BJ (cell line): ENCODE measurements at regions not wholly inside any gene's neighbourhood (a gene's known extent, or its start where the extent isn't known, plus 50 kb on each side); places are given as distances from the start of the nearest gene placed in this dataset.

ENCODE experiments used
- CTCF ChIA-PET: fragments of 350-600 bp; formaldehyde crosslinking; extraction: SDS; loops from one replicate; lab custom pipeline; 2021; ENCODE audit warnings: antibody characterized with exemption, inconsistent platforms; lab: Yijun Ruan, JAX
- POLR2A ChIA-PET: fragments of 300-600 bp; sonication (Branson Sonifier 250); formaldehyde crosslinking; extraction: SDS; loops from one replicate; lab custom pipeline; 2021; ENCODE audit warnings: antibody characterized with exemption; lab: Charles Lee
- DNase-seq: peaks from one replicate; pipeline ENCODE4 v3.0.0-alpha.2; 2011; ENCODE audit warnings: low read depth
- H3K27me3 ChIP-seq: 2 replicates; pipeline ENCODE4 v1.6.0; 2011; ENCODE audit warnings: low read length; ENCODE audit not compliant: control insufficient read depth, insufficient read depth
- H3K36me3 ChIP-seq: 2 replicates; pipeline ENCODE4 v1.5.1; 2011; ENCODE audit warnings: low read length; ENCODE audit not compliant: control insufficient read depth, insufficient read depth
- H3K4me3 ChIP-seq: 2 replicates; pipeline ENCODE4 v1.5.1; 2011; ENCODE audit warnings: low read depth, mild to moderate bottlenecking, control low read depth, low read length
- TF ChIP-seq, protein P1 (sequence below): IDR thresholded peaks from 2 replicates; pipeline ENCODE4 v1.5.1; 2011; ENCODE audit warnings: low read depth, mild to moderate bottlenecking, control low read depth, inconsistent platforms, low read length, moderate library complexity; ENCODE audit not compliant: insufficient read depth

DNA sequence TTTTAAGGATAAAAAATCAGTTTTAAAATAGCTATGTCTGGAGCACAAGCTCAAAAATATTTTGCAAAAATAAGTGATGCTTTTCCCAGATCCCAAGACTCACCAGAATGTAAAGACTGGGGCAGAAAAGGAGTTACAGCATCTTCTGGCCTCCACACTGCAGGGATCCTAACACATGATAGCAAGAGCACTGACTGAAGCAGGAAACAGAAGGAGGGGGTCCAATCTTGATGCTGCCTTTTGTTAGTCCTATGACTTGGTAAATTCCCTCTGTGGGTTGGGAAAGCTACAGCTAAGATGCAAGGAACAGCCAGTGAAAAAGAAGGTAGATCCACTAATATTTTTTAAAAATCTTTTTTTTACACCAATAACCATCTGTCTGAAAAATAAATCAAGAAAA lies 54.2 kb upstream of the TNR start:
- TF ChIP-seq, protein P1, sequence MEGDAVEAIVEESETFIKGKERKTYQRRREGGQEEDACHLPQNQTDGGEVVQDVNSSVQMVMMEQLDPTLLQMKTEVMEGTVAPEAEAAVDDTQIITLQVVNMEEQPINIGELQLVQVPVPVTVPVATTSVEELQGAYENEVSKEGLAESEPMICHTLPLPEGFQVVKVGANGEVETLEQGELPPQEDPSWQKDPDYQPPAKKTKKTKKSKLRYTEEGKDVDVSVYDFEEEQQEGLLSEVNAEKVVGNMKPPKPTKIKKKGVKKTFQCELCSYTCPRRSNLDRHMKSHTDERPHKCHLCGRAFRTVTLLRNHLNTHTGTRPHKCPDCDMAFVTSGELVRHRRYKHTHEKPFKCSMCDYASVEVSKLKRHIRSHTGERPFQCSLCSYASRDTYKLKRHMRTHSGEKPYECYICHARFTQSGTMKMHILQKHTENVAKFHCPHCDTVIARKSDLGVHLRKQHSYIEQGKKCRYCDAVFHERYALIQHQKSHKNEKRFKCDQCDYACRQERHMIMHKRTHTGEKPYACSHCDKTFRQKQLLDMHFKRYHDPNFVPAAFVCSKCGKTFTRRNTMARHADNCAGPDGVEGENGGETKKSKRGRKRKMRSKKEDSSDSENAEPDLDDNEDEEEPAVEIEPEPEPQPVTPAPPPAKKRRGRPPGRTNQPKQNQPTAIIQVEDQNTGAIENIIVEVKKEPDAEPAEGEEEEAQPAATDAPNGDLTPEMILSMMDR = no peak
- Histone ChIP-seq H3K4me3 (no peak overlapping the region), H3K27me3 (no peaks in the 10 kb centered on the region), H3K36me3 (no peaks in the 10 kb centered on the region)
- ChIA-PET POLR2A (no interaction called here), CTCF (interaction anchor here (0.6 to 1.9 kb wide), 2 partner anchors 10 to 73 kb away, joined by 3 to 4 read pairs; no protein-coding TSS in a partner anchor)
- no peak for DNase-seq

DNA sequence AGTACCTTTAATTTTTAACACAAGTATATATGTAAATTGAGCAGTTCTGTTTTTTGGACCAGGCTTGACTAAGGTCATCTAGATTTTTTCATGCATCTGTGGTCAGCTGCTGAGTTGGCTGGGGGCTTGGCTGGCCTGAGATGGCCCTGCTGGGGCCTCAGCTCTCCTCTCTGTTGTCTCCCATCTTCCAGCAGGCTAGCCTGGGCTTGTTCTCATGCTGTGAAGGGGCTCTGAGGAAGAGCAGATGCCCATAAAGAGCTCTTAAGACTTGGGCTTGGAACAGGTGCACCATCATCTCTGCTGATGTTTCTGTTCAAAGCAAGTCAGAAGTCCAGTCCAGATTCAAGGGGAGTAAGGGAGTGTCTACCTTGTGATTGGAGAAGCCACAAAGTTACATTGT lies 51.2 kb upstream of the TNR start:
- ChIA-PET CTCF (no interaction called here), POLR2A (no interaction called here)
- no peak for DNase-seq
- TF ChIP-seq, protein P1 = no peak
- no peaks in the 10 kb centered on the region for H3K36me3 ChIP-seq
- no peaks in the 10 kb centered on the region for H3K27me3 ChIP-seq
- H3K4me3 ChIP-seq = no peak overlapping the region

DNA sequence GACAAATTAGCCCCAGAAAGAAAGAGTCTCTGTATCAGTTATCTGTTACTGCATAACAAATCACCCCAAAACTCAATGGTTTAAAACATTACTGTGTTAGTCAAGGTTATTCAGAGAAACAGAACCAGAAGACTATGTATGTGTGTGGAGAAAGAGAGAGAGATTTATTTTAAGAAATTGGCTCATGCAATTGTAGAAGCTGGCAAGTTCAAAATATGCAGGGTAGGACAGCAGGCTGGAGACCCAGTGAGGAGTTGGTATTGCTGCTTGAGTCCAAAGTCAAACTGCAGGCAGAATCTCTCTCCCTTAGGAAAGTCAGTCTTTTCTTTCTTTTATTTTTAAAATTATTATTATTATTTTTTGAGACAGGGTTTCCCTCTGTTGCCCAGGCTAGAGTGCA lies 50.2 kb upstream of the TNR start:
- POLR2A ChIA-PET = no interaction called here

More for the DNA sequence above, 50.2 kb upstream of the TNR start:
- no peaks in the 10 kb centered on the region for H3K36me3 ChIP-seq
- DNase-seq = no peak
- H3K4me3 ChIP-seq = no peak overlapping the region
- H3K27me3 ChIP-seq = no peaks in the 10 kb centered on the region
- CTCF ChIA-PET = no interaction called here
- TF ChIP-seq, protein P1 = no peak
